OCI-LY1 (cell line): ENCODE measurements at regions not wholly inside any gene's neighbourhood (a gene's known extent, or its start where the extent isn't known, plus 50 kb on each side); places are given as distances from the start of the nearest gene placed in this dataset.

Experiments
- H2AFZ ChIP-seq: fragments of 200-600 bp; sonication (generic), shearing (Covaris generic); 2 replicates; pipeline ENCODE4 v1.6.0; 2014; ENCODE audit warnings: antibody characterized with exemption, mild to moderate bottlenecking, low read length
- H3F3A ChIP-seq: fragments of 200-600 bp; sonication (generic), shearing (Covaris generic); 2 replicates; pipeline ENCODE4 v1.6.0; 2014; ENCODE audit warnings: mild to moderate bottlenecking, antibody characterized with exemption, low read length, moderate library complexity; ENCODE audit not compliant: insufficient read depth
- H3K27ac ChIP-seq: fragments of 200-600 bp; sonication (generic); 2 replicates; pipeline ENCODE4 v1.5.1; 2014; ENCODE audit warnings: low read length, mixed run types, mild to moderate bottlenecking, low read depth; ENCODE audit not compliant: poor library complexity, severe bottlenecking
- H3K27me3 ChIP-seq: fragments of 200-600 bp; sonication (generic); 2 replicates; pipeline ENCODE4 v1.6.0; 2014; ENCODE audit warnings: antibody characterized with exemption, mild to moderate bottlenecking, low read length, moderate library complexity; ENCODE audit not compliant: insufficient read depth
- H3K36me3 ChIP-seq: fragments of 200-600 bp; sonication (generic); 2 replicates; pipeline ENCODE4 v1.6.1; 2014; ENCODE audit warnings: mild to moderate bottlenecking, antibody characterized with exemption, low read length, moderate library complexity, mixed read lengths; ENCODE audit not compliant: insufficient read depth
- H3K4me1 ChIP-seq: fragments of 200-600 bp; sonication (generic); 2 replicates; pipeline ENCODE4 v1.5.1; 2014; ENCODE audit warnings: mild to moderate bottlenecking, low read length, moderate library complexity; ENCODE audit not compliant: insufficient read depth, severe bottlenecking
- H3K4me2 ChIP-seq: fragments of 200-600 bp; sonication (generic), shearing (Covaris generic); 2 replicates; pipeline ENCODE4 v1.6.1; 2014; ENCODE audit warnings: low read length
- H3K4me3 ChIP-seq: fragments of 200-600 bp; sonication (generic); 2 replicates; pipeline ENCODE4 v1.5.1; 2014; ENCODE audit warnings: low read length, low read depth, mild to moderate bottlenecking, mixed read lengths; ENCODE audit not compliant: poor library complexity, severe bottlenecking
- H3K79me2 ChIP-seq: fragments of 200-600 bp; shearing (Covaris generic); 2 replicates; pipeline ENCODE4 v1.6.1; 2016; ENCODE audit warnings: mixed run types, low read length, mixed read lengths; ENCODE audit not compliant: insufficient read depth
- H3K9ac ChIP-seq: fragments of 200-600 bp; sonication (generic), shearing (Covaris generic); 2 replicates; pipeline ENCODE4 v1.6.1; 2014; ENCODE audit warnings: mild to moderate bottlenecking, low read length, mixed read lengths
- H3K9me2 ChIP-seq: fragments of 200-600 bp; sonication (generic), shearing (Covaris generic); 2 replicates; pipeline ENCODE4 v1.6.1; 2014; ENCODE audit warnings: low read depth, mild to moderate bottlenecking, low read length, mixed read lengths
- H3K9me3 ChIP-seq: fragments of 200-600 bp; shearing (Covaris generic); 2 replicates; pipeline ENCODE4 v1.6.1; 2014; ENCODE audit warnings: low read length, mixed read lengths
- H4K20me1 ChIP-seq: fragments of 200-600 bp; sonication (generic), shearing (Covaris generic); 2 replicates; pipeline ENCODE4 v1.6.0; 2016; ENCODE audit warnings: mild to moderate bottlenecking, low read length; ENCODE audit not compliant: insufficient read depth
- EZH2 ChIP-seq: fragments of 200-600 bp; sonication (generic), shearing (Covaris generic); IDR thresholded peaks from 2 replicates; pipeline ENCODE4 v1.8.0; 2017; ENCODE audit warnings: borderline replicate concordance, mixed run types, mild to moderate bottlenecking, antibody characterized with exemption, low read length, moderate library complexity, mixed read lengths
- TF ChIP-seq, protein P1 (sequence below): fragments of 200-600 bp; sonication (generic), shearing (Covaris generic); IDR thresholded peaks from 2 replicates; pipeline ENCODE4 v1.5.1; 2017; ENCODE audit warnings: mild to moderate bottlenecking, antibody characterized with exemption, low read length, moderate library complexity, mixed read lengths

DNA sequence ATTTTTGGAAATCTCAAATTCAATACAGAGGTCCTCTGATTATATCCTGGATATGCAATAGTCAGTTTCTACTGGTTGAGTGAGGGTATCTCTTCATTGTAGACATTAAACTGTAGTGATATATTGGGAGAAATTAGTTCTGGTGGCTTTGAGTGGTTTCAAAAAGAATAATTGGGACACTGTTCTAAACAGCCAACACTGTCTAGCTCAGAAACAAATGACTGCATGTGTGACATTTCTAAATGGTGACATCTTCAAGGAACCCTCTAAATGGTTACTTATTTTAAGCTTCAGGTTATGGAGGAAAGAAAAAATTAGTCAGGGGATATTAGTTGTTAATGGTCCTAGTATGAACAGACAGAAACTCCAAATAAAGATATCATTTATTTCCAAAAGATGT lies 186.2 kb downstream of the LARP7 start:
- H3K27ac ChIP-seq, result no peak overlapping the region
- H3K9ac ChIP-seq, result no peak overlapping the region
- no peak for TF ChIP-seq EZH2
- TF ChIP-seq, protein P1, sequence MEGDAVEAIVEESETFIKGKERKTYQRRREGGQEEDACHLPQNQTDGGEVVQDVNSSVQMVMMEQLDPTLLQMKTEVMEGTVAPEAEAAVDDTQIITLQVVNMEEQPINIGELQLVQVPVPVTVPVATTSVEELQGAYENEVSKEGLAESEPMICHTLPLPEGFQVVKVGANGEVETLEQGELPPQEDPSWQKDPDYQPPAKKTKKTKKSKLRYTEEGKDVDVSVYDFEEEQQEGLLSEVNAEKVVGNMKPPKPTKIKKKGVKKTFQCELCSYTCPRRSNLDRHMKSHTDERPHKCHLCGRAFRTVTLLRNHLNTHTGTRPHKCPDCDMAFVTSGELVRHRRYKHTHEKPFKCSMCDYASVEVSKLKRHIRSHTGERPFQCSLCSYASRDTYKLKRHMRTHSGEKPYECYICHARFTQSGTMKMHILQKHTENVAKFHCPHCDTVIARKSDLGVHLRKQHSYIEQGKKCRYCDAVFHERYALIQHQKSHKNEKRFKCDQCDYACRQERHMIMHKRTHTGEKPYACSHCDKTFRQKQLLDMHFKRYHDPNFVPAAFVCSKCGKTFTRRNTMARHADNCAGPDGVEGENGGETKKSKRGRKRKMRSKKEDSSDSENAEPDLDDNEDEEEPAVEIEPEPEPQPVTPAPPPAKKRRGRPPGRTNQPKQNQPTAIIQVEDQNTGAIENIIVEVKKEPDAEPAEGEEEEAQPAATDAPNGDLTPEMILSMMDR, result no peak
- no peak overlapping the region for H2AFZ ChIP-seq
- no peaks in the 10 kb centered on the region for H3K9me3 ChIP-seq
- no peaks in the 10 kb centered on the region for H3K79me2 ChIP-seq
- no peaks in the 10 kb centered on the region for H3F3A ChIP-seq
- H3K4me3 ChIP-seq, result no peak overlapping the region
- peaks cover 7% of the 10 kb centered on the region for H3K4me1 ChIP-seq
- no peaks in the 10 kb centered on the region for H3K9me2 ChIP-seq
- H3K4me2 ChIP-seq, result no peak overlapping the region
- H4K20me1 ChIP-seq, result no peaks in the 10 kb centered on the region
- H3K36me3 ChIP-seq, result no peaks in the 10 kb centered on the region
- no peaks in the 10 kb centered on the region for H3K27me3 ChIP-seq

DNA sequence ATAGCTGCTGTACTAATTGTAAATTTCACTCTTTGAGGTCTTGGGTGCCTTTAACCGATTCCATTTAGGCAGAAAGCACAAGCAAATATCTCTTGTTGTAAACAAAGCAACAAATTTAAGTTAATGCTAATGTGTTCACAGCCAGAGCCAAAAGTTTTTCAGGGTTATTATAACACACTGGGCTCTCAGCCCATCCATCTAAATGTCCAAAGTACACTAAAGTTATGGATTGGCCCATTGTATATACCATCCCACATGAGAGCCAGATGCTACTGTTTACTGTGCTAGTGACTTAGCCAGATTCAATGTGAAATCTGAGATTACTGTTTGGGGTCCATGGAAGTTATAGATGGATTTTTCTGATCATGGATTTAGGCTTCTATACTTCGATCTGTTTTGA lies 186.7 kb downstream of the LARP7 start:
- TF ChIP-seq, protein P1, result no peak
- no peak for TF ChIP-seq EZH2
- Histone ChIP-seq H3K36me3 (no peaks in the 10 kb centered on the region), H3F3A (no peaks in the 10 kb centered on the region), H3K4me2 (no peak overlapping the region), H3K79me2 (no peaks in the 10 kb centered on the region), H4K20me1 (no peaks in the 10 kb centered on the region), H3K27ac (no peak overlapping the region), H3K9me2 (no peaks in the 10 kb centered on the region), H3K9me3 (no peaks in the 10 kb centered on the region), H3K9ac (no peak overlapping the region), H3K4me3 (no peak overlapping the region), H3K4me1 (peaks cover 3% of the 10 kb centered on the region), H3K27me3 (no peaks in the 10 kb centered on the region), H2AFZ (no peak overlapping the region)

DNA sequence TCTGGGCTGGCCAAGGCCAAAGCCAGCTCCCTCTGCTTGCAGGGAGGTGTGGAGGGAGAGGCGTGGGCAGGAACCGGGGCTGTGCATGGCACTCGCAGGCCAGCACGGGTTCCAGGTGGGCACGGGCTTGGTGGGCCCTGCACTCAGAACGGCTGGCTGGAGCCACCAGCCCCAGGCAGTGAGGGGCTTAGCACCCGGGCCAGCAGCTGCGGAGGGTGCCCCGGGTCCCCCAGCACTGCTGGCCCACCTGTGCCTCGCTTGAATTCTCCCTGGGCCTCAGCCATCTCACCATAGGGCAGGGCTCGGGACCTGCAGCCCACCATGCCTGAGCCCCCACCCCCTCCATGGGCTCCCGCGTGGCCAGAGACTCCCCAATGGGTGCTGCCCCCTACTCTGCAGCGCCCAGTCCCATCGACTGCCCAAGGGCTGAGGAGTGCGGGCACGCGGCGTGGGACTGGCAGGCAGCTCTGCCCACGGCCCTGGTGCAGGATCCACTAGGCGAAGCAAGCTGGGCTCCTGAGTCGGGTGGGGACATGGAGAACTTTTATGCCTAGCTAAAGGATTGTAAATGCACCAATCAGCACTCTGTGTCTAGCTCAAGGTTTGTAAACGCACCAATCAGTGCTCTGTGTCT lies 193.9 kb downstream of the LARP7 start:
- Histone ChIP-seq H3K4me2 (no peak overlapping the region), H3K27me3 (no peaks in the 10 kb centered on the region), H3K9me3 (no peaks in the 10 kb centered on the region), H3K9me2 (no peaks in the 10 kb centered on the region), H3K4me1 (no peaks in the 10 kb centered on the region), H3F3A (no peaks in the 10 kb centered on the region), H3K9ac (no peak overlapping the region), H3K27ac (no peak overlapping the region), H3K4me3 (no peak overlapping the region), H2AFZ (no peak overlapping the region), H4K20me1 (no peaks in the 10 kb centered on the region), H3K36me3 (no peaks in the 10 kb centered on the region), H3K79me2 (no peaks in the 10 kb centered on the region)
- TF ChIP-seq EZH2, result no peak
- TF ChIP-seq, protein P1, result no peak
